ENCODE measurements at regions not wholly inside any gene's neighbourhood (a gene's known extent, or its start where the extent isn't known, plus 50 kb on each side); places are given as distances from the start of the nearest gene placed in this dataset.

GRCh38 chr5:91521785-91522184 is 138.7 kb upstream of the ARRDC3 start:
- Histone ChIP-seq H3K4me1 (ENCODE audit: control insufficient read depth, insufficient read depth, low read length) (no peaks in the 10 kb centered on the region), H3K79me2 (ENCODE audit: control insufficient read depth, insufficient read depth, low read length) (no peaks in the 10 kb centered on the region), H3K9me3 (replicated peaks; ENCODE audit: control insufficient read depth, insufficient read depth, low read length) (no peaks in the 10 kb centered on the region), H3K27ac (ENCODE audit: control insufficient read depth, insufficient read depth) (no peak overlapping the region), H3K27me3 (replicated peaks in 1 of 2; ENCODE audit: control insufficient read depth in 2 of 2, insufficient read depth in 2 of 2, low read length in 1 of 2) (no peaks in the 10 kb centered on the region), H3K4me2 (ENCODE audit: control insufficient read depth, insufficient read depth) (no peak overlapping the region), H3K9ac (ENCODE audit: control insufficient read depth, insufficient read depth, low read length) (no peak overlapping the region), H3K4me3 (no peak overlapping the region), H3K36me3 (ENCODE audit: control insufficient read depth in 2 of 2, insufficient read depth in 2 of 2, low read length in 1 of 2) (no peaks in the 10 kb centered on the region), H4K20me1 (ENCODE audit: control insufficient read depth, insufficient read depth) (no peaks in the 10 kb centered on the region), H2AFZ (ENCODE audit: control insufficient read depth, low read depth, low read length) (no peak overlapping the region)
- 19% methylated on average over 5 of the region's 5 CpGs for WGBS (ENCODE audit: insufficient coverage, insufficient replicate concordance, low lambda C conversion rate, missing lambda C conversion rate)
- in situ Hi-C loops (cut with MboI) (no loop called here), intact Hi-C loops (cut with micrococcal nuclease; ENCODE audit: unreplicated experiment) (no loop called here)
- POLR2A ChIA-PET: no interaction called here
- TF ChIP-seq HDAC6 (IDR thresholded peaks at IDR 0.05; ENCODE audit: unreplicated experiment) (no peak), MAX (IDR thresholded peaks at IDR 0.05; ENCODE audit: low read depth, low read length) (no peak), ZNF207 (IDR thresholded peaks at IDR 0.05; ENCODE audit: borderline replicate concordance) (no peak), ASH2L (IDR thresholded peaks at IDR 0.05; ENCODE audit: borderline replicate concordance, low read depth) (no peak), CBFB (IDR thresholded peaks at IDR 0.05; ENCODE audit: low read depth) (no peak), NFIC (IDR thresholded peaks at IDR 0.05; ENCODE audit: low read depth, low read length) (no peak)
- RAD21 ChIA-PET (ENCODE audit: unreplicated experiment): no interaction called here
- SMC1A ChIA-PET (ENCODE audit: uncharacterized antibody, unreplicated experiment): no interaction called here
- CTCF ChIA-PET: no interaction called here
- no TSS peak for BruUV-seq (replicated peaks)
- DNase-seq (ENCODE audit: low read depth, low spot score) (no peak), FAIRE-seq (no peak), ATAC-seq (no peak)

GRCh38 chr5:91521334-91521733 is 138.2 kb upstream of the ARRDC3 start:
- H4K20me1 ChIP-seq (ENCODE audit: control insufficient read depth, insufficient read depth): no peaks in the 10 kb centered on the region
- no peak overlapping the region for H3K4me3 ChIP-seq
- intact Hi-C loops (cut with micrococcal nuclease; ENCODE audit: unreplicated experiment): no loop called here
- H3K4me1 ChIP-seq (ENCODE audit: control insufficient read depth, insufficient read depth, low read length): no peaks in the 10 kb centered on the region
- no peaks in the 10 kb centered on the region for H3K27me3 ChIP-seq (replicated peaks in 1 of 2; ENCODE audit: control insufficient read depth in 2 of 2, insufficient read depth in 2 of 2, low read length in 1 of 2)
- in situ Hi-C loops (cut with MboI): no loop called here
- H3K9ac ChIP-seq (ENCODE audit: control insufficient read depth, insufficient read depth, low read length): no peak overlapping the region
- FAIRE-seq (no peak), ATAC-seq (no peak), DNase-seq (ENCODE audit: low read depth, low spot score) (no peak)
- no peaks in the 10 kb centered on the region for H3K79me2 ChIP-seq (ENCODE audit: control insufficient read depth, insufficient read depth, low read length)
- POLR2A ChIA-PET: interaction anchor here (0.7 kb wide), 1 partner anchor 188 kb away, joined by 3 read pairs; no protein-coding TSS in a partner anchor
- 95% methylated on average over 1 of the region's 1 CpG for WGBS (ENCODE audit: insufficient coverage, insufficient replicate concordance, low lambda C conversion rate, missing lambda C conversion rate)
- CTCF ChIA-PET: no interaction called here
- no peak overlapping the region for H3K4me2 ChIP-seq (ENCODE audit: control insufficient read depth, insufficient read depth)
- no peak overlapping the region for H2AFZ ChIP-seq (ENCODE audit: control insufficient read depth, low read depth, low read length)
- no peaks in the 10 kb centered on the region for H3K36me3 ChIP-seq (ENCODE audit: control insufficient read depth in 2 of 2, insufficient read depth in 2 of 2, low read length in 1 of 2)
- BruUV-seq (replicated peaks): no TSS peak
- SMC1A ChIA-PET (ENCODE audit: uncharacterized antibody, unreplicated experiment): no interaction called here
- RAD21 ChIA-PET (ENCODE audit: unreplicated experiment): no interaction called here
- no peak overlapping the region for H3K27ac ChIP-seq (ENCODE audit: control insufficient read depth, insufficient read depth)
- no peaks in the 10 kb centered on the region for H3K9me3 ChIP-seq (replicated peaks; ENCODE audit: control insufficient read depth, insufficient read depth, low read length)
- TF ChIP-seq POLR2AphosphoS2 (IDR thresholded peaks at IDR 0.05; ENCODE audit: low read depth, low read length): no peak
- no peak for TF ChIP-seq IRF4 (IDR thresholded peaks at IDR 0.05; ENCODE audit: low read depth, low read length)
- TF ChIP-seq IRF5 (IDR thresholded peaks at IDR 0.05; ENCODE audit: borderline replicate concordance): no peak
- TF ChIP-seq DPF2 (IDR thresholded peaks at IDR 0.05): no peak
- TF ChIP-seq JUNB (IDR thresholded peaks at IDR 0.05): no peak
- TF ChIP-seq HDAC2 (IDR thresholded peaks at IDR 0.05): no peak
- TF ChIP-seq USF2 (IDR thresholded peaks at IDR 0.05; ENCODE audit: borderline replicate concordance, low read depth, low read length): no peak
- TF ChIP-seq NFIC (IDR thresholded peaks at IDR 0.05; ENCODE audit: low read depth, low read length): no peak
- TF ChIP-seq BCL11A (IDR thresholded peaks at IDR 0.05; ENCODE audit: low read depth, low read length): no peak
- no peak for TF ChIP-seq TCF7 (IDR thresholded peaks at IDR 0.05; ENCODE audit: borderline replicate concordance)
- no peak for TF ChIP-seq RB1 (IDR thresholded peaks at IDR 0.05; ENCODE audit: borderline replicate concordance)
- TF ChIP-seq YBX1 (IDR thresholded peaks at IDR 0.05): no peak
- TF ChIP-seq HDGF (IDR thresholded peaks at IDR 0.05): no peak
- no peak for TF ChIP-seq ZBED1 (IDR thresholded peaks at IDR 0.05; ENCODE audit: borderline replicate concordance)

All from GM12878 (cell line).